DOHH2 (cell line): ENCODE measurements at regions not wholly inside any gene's neighbourhood (a gene's known extent, or its start where the extent isn't known, plus 50 kb on each side); places are given as distances from the start of the nearest gene placed in this dataset.

Source experiments
- H3F3A ChIP-seq: fragments of 200-600 bp; sonication (generic), shearing (Covaris generic); 2 replicates; pipeline ENCODE4 v1.6.0; 2016; ENCODE audit warnings: antibody characterized with exemption, mild to moderate bottlenecking; ENCODE audit not compliant: control insufficient read depth, insufficient read depth
- H3K27ac ChIP-seq: fragments of 200-600 bp; sonication (generic); 2 replicates; pipeline ENCODE4 v1.5.1; 2014; ENCODE audit warnings: low read depth, mild to moderate bottlenecking, low read length, moderate library complexity
- H3K27me3 ChIP-seq: fragments of 200-600 bp; sonication (generic); 2 replicates; pipeline ENCODE4 v1.6.1; 2014; ENCODE audit warnings: mild to moderate bottlenecking, low read length, mixed read lengths; ENCODE audit not compliant: control insufficient read depth
- H3K36me3 ChIP-seq: fragments of 200-600 bp; sonication (generic); 2 replicates; pipeline ENCODE4 v1.6.1; 2014; ENCODE audit warnings: mild to moderate bottlenecking, low read length, moderate library complexity, mixed read lengths; ENCODE audit not compliant: control insufficient read depth
- H3K4me1 ChIP-seq: fragments of 200-600 bp; sonication (generic); 2 replicates; pipeline ENCODE4 v1.6.1; 2014; ENCODE audit warnings: mild to moderate bottlenecking, low read length, mixed read lengths; ENCODE audit not compliant: control insufficient read depth
- H3K4me2 ChIP-seq: fragments of 200-600 bp; sonication (generic); 2 replicates; pipeline ENCODE4 v1.6.0; 2014; ENCODE audit warnings: mild to moderate bottlenecking, low read length, moderate library complexity
- H3K4me3 ChIP-seq: fragments of 200-600 bp; sonication (generic); 2 replicates; pipeline ENCODE4 v1.5.1; 2014; ENCODE audit warnings: mild to moderate bottlenecking, low read length, mixed read lengths
- H3K79me2 ChIP-seq: fragments of 200-600 bp; sonication (generic); 2 replicates; pipeline ENCODE4 v1.6.1; 2014; ENCODE audit warnings: mild to moderate bottlenecking, low read length, mixed read lengths; ENCODE audit not compliant: control insufficient read depth
- H3K9me2 ChIP-seq: fragments of 200-600 bp; sonication (generic); replicated peaks from 2 replicates; pipeline ENCODE4 v1.6.1; 2014; ENCODE audit warnings: mild to moderate bottlenecking, low read length, mixed read lengths; ENCODE audit not compliant: control insufficient read depth
- H3K9me3 ChIP-seq: fragments of 200-600 bp; sonication (generic); 2 replicates; pipeline ENCODE4 v1.6.1; 2014; ENCODE audit warnings: antibody characterized with exemption, low read length, mixed read lengths; ENCODE audit not compliant: control insufficient read depth, insufficient read depth
- H4K20me1 ChIP-seq: fragments of 200-600 bp; sonication (generic); 2 replicates; pipeline ENCODE4 v1.6.0; 2014; ENCODE audit warnings: low read depth, mild to moderate bottlenecking, antibody characterized with exemption, low read length, moderate library complexity; ENCODE audit not compliant: control insufficient read depth, insufficient read depth
- CTCF ChIP-seq: fragments of 200-600 bp; sonication (generic); IDR thresholded peaks from one replicate; pipeline ENCODE4 v1.5.1; 2014; ENCODE audit warnings: antibody characterized with exemption, mild to moderate bottlenecking, low read depth, low read length; ENCODE audit not compliant: poor library complexity, severe bottlenecking
- EZH2phosphoT487 ChIP-seq: fragments of 200-600 bp; sonication (generic); IDR thresholded peaks from 2 replicates; pipeline ENCODE4 v1.6.1; 2017; ENCODE audit warnings: borderline replicate concordance, mild to moderate bottlenecking, antibody characterized with exemption, low read length, moderate library complexity, mixed read lengths

DNA sequence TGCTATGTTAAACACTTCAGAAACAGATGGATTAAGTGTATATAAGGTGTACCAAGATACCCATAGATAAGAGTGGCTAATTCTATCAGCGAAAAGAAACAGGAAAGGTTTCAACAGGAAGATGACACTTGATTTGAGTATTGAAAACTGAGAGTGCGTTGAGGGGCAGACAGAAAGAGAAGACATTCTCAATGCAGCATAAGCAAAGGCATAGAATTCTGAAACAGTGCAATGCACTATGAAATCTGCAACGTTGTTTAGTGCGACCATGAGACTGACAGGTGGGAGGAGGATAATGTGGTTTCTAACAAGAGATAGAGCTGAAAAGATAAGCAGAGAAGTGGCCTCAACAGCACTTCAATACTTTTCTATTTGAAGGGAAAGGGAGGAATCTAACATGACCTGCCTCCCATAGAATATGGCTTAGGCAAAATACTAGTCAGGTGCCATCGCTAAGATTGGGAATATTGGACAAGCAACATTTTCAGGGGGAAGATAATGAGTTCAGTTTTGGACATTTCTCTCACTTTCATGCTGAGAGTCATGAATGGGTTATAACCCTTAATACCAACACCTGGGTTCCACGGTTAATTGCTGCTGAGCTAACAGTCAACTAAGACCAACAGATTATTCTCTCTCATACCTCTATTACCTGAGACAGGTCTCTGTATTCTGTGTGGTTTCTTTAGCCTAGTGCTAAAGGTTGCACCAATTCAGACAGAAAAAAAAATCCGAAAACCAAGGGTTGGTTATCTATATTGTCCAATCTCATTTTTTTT, 312.9 kb upstream of the ARID1B start:
- no peak overlapping the region for H3K4me2 ChIP-seq
- H3K27ac ChIP-seq = no peak overlapping the region
- no peaks in the 10 kb centered on the region for H4K20me1 ChIP-seq
- H3K79me2 ChIP-seq = no peaks in the 10 kb centered on the region
- TF ChIP-seq EZH2phosphoT487 = no peak
- H3K4me1 ChIP-seq = peaks cover 3% of the 10 kb centered on the region; the same call in 1 of the 2 replicates
- H3K27me3 ChIP-seq = no peaks in the 10 kb centered on the region
- no peaks in the 10 kb centered on the region for H3K9me2 ChIP-seq
- no peaks in the 10 kb centered on the region for H3K36me3 ChIP-seq
- no peak overlapping the region for H3K4me3 ChIP-seq
- no peaks in the 10 kb centered on the region for H3F3A ChIP-seq
- no peaks in the 10 kb centered on the region for H3K9me3 ChIP-seq

DNA sequence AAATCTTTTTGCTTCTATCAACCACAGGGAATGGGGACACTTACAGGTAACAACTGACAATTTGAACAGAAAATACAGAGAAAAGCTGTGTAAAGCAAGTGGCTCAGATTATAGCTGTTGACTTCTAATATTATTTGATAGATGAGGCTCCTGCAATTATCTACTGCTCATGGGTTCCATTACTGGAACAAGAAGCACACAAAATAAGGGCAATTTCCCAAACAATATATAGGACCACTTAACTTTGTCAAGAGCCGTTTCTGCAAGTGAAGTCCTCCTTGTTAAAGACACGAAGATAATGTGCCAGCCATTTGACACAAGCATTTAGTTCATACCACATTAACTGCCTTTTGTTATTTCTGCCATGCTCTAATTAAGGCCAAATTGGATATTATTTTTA, 315.5 kb upstream of the ARID1B start:
- Histone ChIP-seq H3K9me2 (no peaks in the 10 kb centered on the region), H3K27ac (no peak overlapping the region), H3K36me3 (no peaks in the 10 kb centered on the region), H3K4me1 (peaks cover 3% of the 10 kb centered on the region; the same call in 1 of the 2 replicates), H3K9me3 (no peaks in the 10 kb centered on the region), H3K4me2 (no peak overlapping the region), H3F3A (no peaks in the 10 kb centered on the region), H4K20me1 (no peaks in the 10 kb centered on the region), H3K27me3 (no peaks in the 10 kb centered on the region), H3K4me3 (no peak overlapping the region), H3K79me2 (no peaks in the 10 kb centered on the region)
- TF ChIP-seq CTCF (no peak), EZH2phosphoT487 (no peak)

DNA sequence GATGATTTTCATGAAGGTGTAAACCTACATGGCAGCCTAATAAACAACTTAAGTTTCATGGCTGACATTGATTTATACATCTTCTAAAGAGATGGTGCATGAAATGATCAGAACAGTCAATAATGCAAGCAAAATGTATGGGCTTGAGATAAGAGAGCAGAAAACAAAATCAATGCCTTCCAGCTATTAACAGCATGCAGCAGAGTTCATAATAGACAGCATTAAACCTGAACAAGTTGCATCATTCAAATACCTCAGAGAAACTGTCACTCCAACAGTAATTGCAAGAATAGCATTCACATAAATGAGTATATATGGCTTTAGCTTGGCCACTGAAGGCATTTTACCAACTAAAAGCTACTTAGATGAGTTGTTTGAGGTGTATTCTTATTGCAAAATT, 319.6 kb upstream of the ARID1B start:
- Histone ChIP-seq H3K36me3 (no peaks in the 10 kb centered on the region), H3K4me1 (no peaks in the 10 kb centered on the region), H3K4me3 (no peak overlapping the region), H3K9me3 (no peaks in the 10 kb centered on the region), H3F3A (no peaks in the 10 kb centered on the region), H3K79me2 (no peaks in the 10 kb centered on the region), H3K27me3 (no peaks in the 10 kb centered on the region), H3K9me2 (no peaks in the 10 kb centered on the region), H3K4me2 (no peak overlapping the region), H4K20me1 (no peaks in the 10 kb centered on the region), H3K27ac (no peak overlapping the region)
- TF ChIP-seq CTCF (no peak), EZH2phosphoT487 (no peak)

DNA sequence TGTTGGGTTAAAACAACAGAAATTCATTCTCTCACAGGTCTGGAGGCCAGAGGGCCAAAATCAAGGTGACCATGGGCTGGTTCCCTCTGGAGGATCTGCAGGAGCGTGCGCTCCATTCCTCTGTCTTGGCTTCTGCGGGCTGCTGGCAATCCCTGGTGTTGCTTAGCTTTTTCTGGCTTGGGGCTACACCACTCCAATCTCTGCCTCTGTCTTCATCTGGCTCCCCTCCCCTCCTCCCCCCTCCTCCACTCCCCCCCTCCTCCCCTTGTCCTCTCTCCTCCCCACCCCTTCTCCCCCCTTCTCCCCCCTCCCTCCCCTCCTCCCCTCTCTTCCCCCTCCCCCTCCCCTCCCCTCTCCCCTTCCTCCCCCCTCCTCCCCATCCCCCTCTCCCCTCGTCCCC, 321.3 kb upstream of the ARID1B start:
- no peaks in the 10 kb centered on the region for H3K9me2 ChIP-seq
- no peaks in the 10 kb centered on the region for H3K27me3 ChIP-seq
- H3K4me2 ChIP-seq = no peak overlapping the region
- no peaks in the 10 kb centered on the region for H3K4me1 ChIP-seq
- H3K9me3 ChIP-seq = no peaks in the 10 kb centered on the region
- TF ChIP-seq EZH2phosphoT487 = no peak
- no peak for TF ChIP-seq CTCF
- no peak overlapping the region for H3K27ac ChIP-seq
- H3F3A ChIP-seq = no peaks in the 10 kb centered on the region
- H3K4me3 ChIP-seq = no peak overlapping the region
- no peaks in the 10 kb centered on the region for H4K20me1 ChIP-seq
- no peaks in the 10 kb centered on the region for H3K36me3 ChIP-seq
- no peaks in the 10 kb centered on the region for H3K79me2 ChIP-seq
